ENCODE measurements at regions not wholly inside any gene's neighbourhood (a gene's known extent, or its start where the extent isn't known, plus 50 kb on each side); places are given as distances from the start of the nearest gene placed in this dataset.

GRCh38 chr4:150008546-150008945 lies 69.7 kb upstream of the DCLK2 start:
- no peaks in the 10 kb centered on the region for H4K20me1 ChIP-seq (ENCODE audit: control insufficient read depth, insufficient read depth)
- ChIA-PET CTCF (interaction anchor here (2.2 to 5.8 kb wide), 2 partner anchors 202 to 234 kb away, joined by 8 to 38 read pairs; no protein-coding TSS in a partner anchor), POLR2A (no interaction called here), SMC1A (ENCODE audit: uncharacterized antibody, unreplicated experiment) (interaction anchor here (1.3 to 4.0 kb wide), 2 partner anchors 12 to 201 kb away, joined by 3 to 17 read pairs; no protein-coding TSS in a partner anchor), RAD21 (ENCODE audit: unreplicated experiment) (no interaction called here)
- no peaks in the 10 kb centered on the region for H3K79me2 ChIP-seq (ENCODE audit: control insufficient read depth, insufficient read depth, low read length)
- H3K27ac ChIP-seq (ENCODE audit: control insufficient read depth, insufficient read depth): no peak overlapping the region
- intact Hi-C loops (cut with micrococcal nuclease; ENCODE audit: unreplicated experiment): no loop called here
- WGBS (ENCODE audit: insufficient coverage, insufficient replicate concordance, low lambda C conversion rate, missing lambda C conversion rate): 34% methylated on average over 2 of the region's 2 CpGs
- ATAC-seq (no peak), DNase-seq (ENCODE audit: low read depth, low spot score) (no peak), FAIRE-seq (no peak)
- no peak overlapping the region for H2AFZ ChIP-seq (ENCODE audit: control insufficient read depth, low read depth, low read length)
- H3K4me1 ChIP-seq (ENCODE audit: control insufficient read depth, insufficient read depth, low read length): no peaks in the 10 kb centered on the region
- in situ Hi-C loops (cut with MboI): no loop called here
- no peaks in the 10 kb centered on the region for H3K36me3 ChIP-seq (ENCODE audit: control insufficient read depth in 2 of 2, insufficient read depth in 2 of 2, low read length in 1 of 2)
- no peak overlapping the region for H3K4me3 ChIP-seq
- no peak overlapping the region for H3K9ac ChIP-seq (ENCODE audit: control insufficient read depth, insufficient read depth, low read length)
- H3K9me3 ChIP-seq (replicated peaks; ENCODE audit: control insufficient read depth, insufficient read depth, low read length): no peaks in the 10 kb centered on the region
- H3K27me3 ChIP-seq (replicated peaks in 1 of 2; ENCODE audit: control insufficient read depth in 2 of 2, insufficient read depth in 2 of 2, low read length in 1 of 2): peaks cover 0 to 6% of the 10 kb centered on the region in 2 experiments; a peak in 1 of 4 replicates
- no peak overlapping the region for H3K4me2 ChIP-seq (ENCODE audit: control insufficient read depth, insufficient read depth)
- no TSS peak for BruUV-seq (replicated peaks)
- TF ChIP-seq ZNF592 (IDR thresholded peaks at IDR 0.05): no peak
- no peak for TF ChIP-seq NR2C1 (IDR thresholded peaks at IDR 0.05)
- no peak for TF ChIP-seq MEF2B (IDR thresholded peaks at IDR 0.05; ENCODE audit: partially characterized antibody, poor library complexity, severe bottlenecking)
- TF ChIP-seq, protein P1, sequence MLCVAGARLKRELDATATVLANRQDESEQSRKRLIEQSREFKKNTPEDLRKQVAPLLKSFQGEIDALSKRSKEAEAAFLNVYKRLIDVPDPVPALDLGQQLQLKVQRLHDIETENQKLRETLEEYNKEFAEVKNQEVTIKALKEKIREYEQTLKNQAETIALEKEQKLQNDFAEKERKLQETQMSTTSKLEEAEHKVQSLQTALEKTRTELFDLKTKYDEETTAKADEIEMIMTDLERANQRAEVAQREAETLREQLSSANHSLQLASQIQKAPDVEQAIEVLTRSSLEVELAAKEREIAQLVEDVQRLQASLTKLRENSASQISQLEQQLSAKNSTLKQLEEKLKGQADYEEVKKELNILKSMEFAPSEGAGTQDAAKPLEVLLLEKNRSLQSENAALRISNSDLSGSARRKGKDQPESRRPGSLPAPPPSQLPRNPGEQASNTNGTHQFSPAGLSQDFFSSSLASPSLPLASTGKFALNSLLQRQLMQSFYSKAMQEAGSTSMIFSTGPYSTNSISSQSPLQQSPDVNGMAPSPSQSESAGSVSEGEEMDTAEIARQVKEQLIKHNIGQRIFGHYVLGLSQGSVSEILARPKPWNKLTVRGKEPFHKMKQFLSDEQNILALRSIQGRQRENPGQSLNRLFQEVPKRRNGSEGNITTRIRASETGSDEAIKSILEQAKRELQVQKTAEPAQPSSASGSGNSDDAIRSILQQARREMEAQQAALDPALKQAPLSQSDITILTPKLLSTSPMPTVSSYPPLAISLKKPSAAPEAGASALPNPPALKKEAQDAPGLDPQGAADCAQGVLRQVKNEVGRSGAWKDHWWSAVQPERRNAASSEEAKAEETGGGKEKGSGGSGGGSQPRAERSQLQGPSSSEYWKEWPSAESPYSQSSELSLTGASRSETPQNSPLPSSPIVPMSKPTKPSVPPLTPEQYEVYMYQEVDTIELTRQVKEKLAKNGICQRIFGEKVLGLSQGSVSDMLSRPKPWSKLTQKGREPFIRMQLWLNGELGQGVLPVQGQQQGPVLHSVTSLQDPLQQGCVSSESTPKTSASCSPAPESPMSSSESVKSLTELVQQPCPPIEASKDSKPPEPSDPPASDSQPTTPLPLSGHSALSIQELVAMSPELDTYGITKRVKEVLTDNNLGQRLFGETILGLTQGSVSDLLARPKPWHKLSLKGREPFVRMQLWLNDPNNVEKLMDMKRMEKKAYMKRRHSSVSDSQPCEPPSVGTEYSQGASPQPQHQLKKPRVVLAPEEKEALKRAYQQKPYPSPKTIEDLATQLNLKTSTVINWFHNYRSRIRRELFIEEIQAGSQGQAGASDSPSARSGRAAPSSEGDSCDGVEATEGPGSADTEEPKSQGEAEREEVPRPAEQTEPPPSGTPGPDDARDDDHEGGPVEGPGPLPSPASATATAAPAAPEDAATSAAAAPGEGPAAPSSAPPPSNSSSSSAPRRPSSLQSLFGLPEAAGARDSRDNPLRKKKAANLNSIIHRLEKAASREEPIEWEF (IDR thresholded peaks at IDR 0.05; ENCODE audit: insufficient replicate concordance, low read depth, low read length): no peak
- TF ChIP-seq, protein P2, sequence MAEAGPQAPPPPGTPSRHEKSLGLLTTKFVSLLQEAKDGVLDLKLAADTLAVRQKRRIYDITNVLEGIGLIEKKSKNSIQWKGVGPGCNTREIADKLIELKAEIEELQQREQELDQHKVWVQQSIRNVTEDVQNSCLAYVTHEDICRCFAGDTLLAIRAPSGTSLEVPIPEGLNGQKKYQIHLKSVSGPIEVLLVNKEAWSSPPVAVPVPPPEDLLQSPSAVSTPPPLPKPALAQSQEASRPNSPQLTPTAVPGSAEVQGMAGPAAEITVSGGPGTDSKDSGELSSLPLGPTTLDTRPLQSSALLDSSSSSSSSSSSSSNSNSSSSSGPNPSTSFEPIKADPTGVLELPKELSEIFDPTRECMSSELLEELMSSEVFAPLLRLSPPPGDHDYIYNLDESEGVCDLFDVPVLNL (IDR thresholded peaks at IDR 0.05; ENCODE audit: low read depth, low read length): no peak
- no peak for TF ChIP-seq KLF5 (IDR thresholded peaks at IDR 0.05; ENCODE audit: partially characterized antibody)
- no peak for TF ChIP-seq PAX8 (IDR thresholded peaks at IDR 0.05)
- no peak for TF ChIP-seq ZBTB11 (CRISPR knock-in tag; IDR thresholded peaks at IDR 0.05)

Measured in GM12878 (cell line).